B cell (primary cell): ENCODE measurements at regions not wholly inside any gene's neighbourhood (a gene's known extent, or its start where the extent isn't known, plus 50 kb on each side); places are given as distances from the start of the nearest gene placed in this dataset.

Experiments
- ATAC-seq: fragments of 200-7000 bp; cut with Tn5 transposase; one replicate; pipeline ENCODE4 v1.10.0; 2021; ENCODE audit warnings: low read depth, mild to moderate bottlenecking, moderate number of reproducible peaks, moderate library complexity
- CTCF ChIA-PET: fragments of 350-600 bp; sonication (Branson Sonifier 250); formaldehyde crosslinking; loops from one replicate; lab custom pipeline; 2021; ENCODE audit warnings: antibody characterized with exemption, inconsistent platforms; lab: Charles Lee
- POLR2A ChIA-PET: fragments of 350-600 bp; sonication (Branson Sonifier 250); formaldehyde crosslinking; loops from one replicate; lab custom pipeline; 2021; ENCODE audit warnings: antibody characterized with exemption; lab: Charles Lee
- DNase-seq: peaks from one replicate; pipeline ENCODE4 v3.0.0; 2013
- H2AFZ ChIP-seq: 2 replicates; pipeline ENCODE4 v1.6.1; 2012; ENCODE audit warnings: mild to moderate bottlenecking, low read depth, low read length; ENCODE audit not compliant: insufficient read depth, poor library complexity, severe bottlenecking
- H3K27ac ChIP-seq, 2 donors: 1 replicate in 1 of 2; 2 replicates in 1 of 2; pipeline ENCODE4 v1.5.1; 2012 to 2013; ENCODE audit warnings: low read length in 2 of 2, mild to moderate bottlenecking in 2 of 2, moderate library complexity in 1 of 2
- H3K27me3 ChIP-seq, 4 experiments: fragments of 200-600 bp in 1 of 4; sonication (generic) in 1 of 4; replicated peaks in 1 of 4; 1 replicate in 2 of 4; 2 replicates in 2 of 4; pipeline versions ENCODE4 v1.6.1 to v1.7.0; 2013 to 2016; ENCODE audit warnings: low read length in 3 of 4, mild to moderate bottlenecking in 2 of 4, mixed read lengths in 1 of 4, moderate library complexity in 1 of 4; ENCODE audit not compliant: insufficient read depth in 4 of 4, control insufficient read depth in 3 of 4; ENCODE audit errors: control extremely low read depth in 1 of 4
- H3K36me3 ChIP-seq, 2 experiments: replicated peaks in 1 of 2; 1 replicate in 1 of 2; 2 replicates in 1 of 2; pipeline versions ENCODE4 v1.6.1 to v1.7.1; 2013; ENCODE audit warnings: low read length in 1 of 2; ENCODE audit not compliant: insufficient read depth in 2 of 2, control insufficient read depth in 1 of 2; ENCODE audit errors: control extremely low read depth in 1 of 2, extremely low read depth in 1 of 2
- H3K4me1 ChIP-seq, 2 donors: fragments of 200-600 bp in 1 of 2; sonication (generic) in 1 of 2; 1 replicate in 1 of 2; 2 replicates in 1 of 2; pipeline versions ENCODE4 v1.5.1 to v1.6.1; 2013 to 2017; ENCODE audit warnings: low read length in 2 of 2; ENCODE audit not compliant: control insufficient read depth in 2 of 2, insufficient read depth in 2 of 2
- H3K4me2 ChIP-seq: replicated peaks from 2 replicates; pipeline ENCODE3; 2012; ENCODE audit warnings: mild to moderate bottlenecking, low read depth, low read length; ENCODE audit not compliant: poor library complexity, severe bottlenecking
- H3K4me3 ChIP-seq, 5 experiments: fragments of 200-600 bp in 1 of 5; sonication (generic) in 1 of 5; 1 replicate in 3 of 5; 2 replicates in 2 of 5; pipeline versions ENCODE4 v1.5.1 to v1.7.0; 2011 to 2016; ENCODE audit warnings: low read length in 4 of 5, mild to moderate bottlenecking in 4 of 5, low read depth in 2 of 5, control low read depth in 1 of 5, moderate library complexity in 1 of 5; ENCODE audit not compliant: insufficient read depth in 1 of 5; ENCODE audit errors: control extremely low read depth in 1 of 5, extremely low read depth in 1 of 5
- H3K79me2 ChIP-seq: fragments of 200-600 bp; sonication (generic); one replicate; pipeline ENCODE4 v1.6.0; 2016; ENCODE audit warnings: low read length; ENCODE audit not compliant: control insufficient read depth, insufficient read depth
- H3K9ac ChIP-seq: fragments of 200-600 bp; sonication (generic); 2 replicates; pipeline ENCODE4 v1.6.1; 2017; ENCODE audit warnings: mild to moderate bottlenecking, low read length, moderate library complexity
- H3K9me3 ChIP-seq, 3 donors: one replicate each; pipeline versions ENCODE4 v1.6.1 to v1.7.1; 2013; ENCODE audit warnings: low read length in 2 of 3; ENCODE audit not compliant: control insufficient read depth in 2 of 3, insufficient read depth in 1 of 3; ENCODE audit errors: control extremely low read depth in 1 of 3
- H4K20me1 ChIP-seq: 2 replicates; pipeline ENCODE4 v1.6.0; 2012; ENCODE audit warnings: mild to moderate bottlenecking, low read length; ENCODE audit not compliant: insufficient read depth, control insufficient read depth, poor library complexity, severe bottlenecking
- H3K27ac Mint-ChIP-seq: one replicate; pipeline ENCODE4 v1.8.0; 2021; ENCODE audit warnings: mixed read lengths
- H3K27me3 Mint-ChIP-seq: one replicate; pipeline ENCODE4 v1.8.0; 2021; ENCODE audit warnings: mixed read lengths
- H3K4me1 Mint-ChIP-seq: one replicate; pipeline ENCODE4 v1.8.0; 2021; ENCODE audit warnings: mixed read lengths
- H3K4me3 Mint-ChIP-seq: one replicate; pipeline ENCODE4 v1.8.0; 2021; ENCODE audit warnings: mixed read lengths
- H3K9me3 Mint-ChIP-seq: one replicate; pipeline ENCODE4 v1.8.0; 2022; ENCODE audit warnings: mixed read lengths; ENCODE audit not compliant: insufficient read depth
- EZH2 ChIP-seq: IDR thresholded peaks from 2 replicates; pipeline ENCODE4 v1.6.1; 2012; ENCODE audit warnings: borderline replicate concordance, low read depth, mild to moderate bottlenecking, moderate library complexity, low read length; ENCODE audit not compliant: insufficient read depth, poor library complexity, severe bottlenecking
- WGBS: methylation state at CpG from one replicate; pipeline ENCODE4 v1.1.5; 2013; ENCODE audit warnings: missing lambda C conversion rate; ENCODE audit not compliant: insufficient coverage; 5-methylcytosine and 5-hydroxymethylcytosine counted together
- intact Hi-C: fragments of 100-400 bp; cut with micrococcal nuclease; formaldehyde crosslinking; loops from one replicate; pipeline ENCODE4 v1.10.0; 2022
- TF ChIP-seq, protein P1 (sequence below): fragments of 200-600 bp; IDR thresholded peaks from one replicate; pipeline ENCODE4 v1.8.0; 2022; ENCODE audit warnings: antibody characterized with exemption, mild to moderate bottlenecking

DNA sequence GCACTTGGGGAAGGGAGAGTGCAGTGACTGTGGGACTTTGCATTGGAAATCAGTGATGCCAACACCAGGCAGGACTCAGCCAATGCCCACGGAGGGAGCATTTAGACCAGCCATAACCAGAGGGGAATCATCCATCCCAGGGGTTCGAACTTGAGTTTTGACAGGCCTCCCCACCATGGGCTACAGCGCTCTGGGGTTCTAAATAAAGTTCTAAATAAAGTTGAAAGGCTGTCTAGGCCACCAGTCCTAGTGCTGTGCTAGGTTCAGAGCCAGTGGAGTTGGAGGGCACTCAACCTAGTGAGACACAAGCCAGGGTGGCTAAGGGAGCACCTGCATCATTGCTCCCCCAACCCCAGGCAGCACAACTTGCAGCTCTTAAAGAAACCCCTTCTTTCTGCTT, 82.0 kb upstream of the SLC38A4 start:
- Histone ChIP-seq H4K20me1 (no peaks in the 10 kb centered on the region), H3K79me2 (no peaks in the 10 kb centered on the region), H3K4me3 (no peak overlapping the region), H3K9me3 (peaks cover 2 to 4% (median 3%) of the 10 kb centered on the region in 3 donors), H3K4me2 (no peak overlapping the region), H3K4me1 (no peaks in the 10 kb centered on the region), H3K9ac (no peak overlapping the region), H3K27me3 (peaks cover 0 to 6% (median 0%) of the 10 kb centered on the region in 4 experiments), H3K27ac (no peak overlapping the region), H3K36me3 (no peaks in the 10 kb centered on the region), H2AFZ (no peak overlapping the region)
- TF ChIP-seq, protein P1, sequence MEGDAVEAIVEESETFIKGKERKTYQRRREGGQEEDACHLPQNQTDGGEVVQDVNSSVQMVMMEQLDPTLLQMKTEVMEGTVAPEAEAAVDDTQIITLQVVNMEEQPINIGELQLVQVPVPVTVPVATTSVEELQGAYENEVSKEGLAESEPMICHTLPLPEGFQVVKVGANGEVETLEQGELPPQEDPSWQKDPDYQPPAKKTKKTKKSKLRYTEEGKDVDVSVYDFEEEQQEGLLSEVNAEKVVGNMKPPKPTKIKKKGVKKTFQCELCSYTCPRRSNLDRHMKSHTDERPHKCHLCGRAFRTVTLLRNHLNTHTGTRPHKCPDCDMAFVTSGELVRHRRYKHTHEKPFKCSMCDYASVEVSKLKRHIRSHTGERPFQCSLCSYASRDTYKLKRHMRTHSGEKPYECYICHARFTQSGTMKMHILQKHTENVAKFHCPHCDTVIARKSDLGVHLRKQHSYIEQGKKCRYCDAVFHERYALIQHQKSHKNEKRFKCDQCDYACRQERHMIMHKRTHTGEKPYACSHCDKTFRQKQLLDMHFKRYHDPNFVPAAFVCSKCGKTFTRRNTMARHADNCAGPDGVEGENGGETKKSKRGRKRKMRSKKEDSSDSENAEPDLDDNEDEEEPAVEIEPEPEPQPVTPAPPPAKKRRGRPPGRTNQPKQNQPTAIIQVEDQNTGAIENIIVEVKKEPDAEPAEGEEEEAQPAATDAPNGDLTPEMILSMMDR: no peak
- no peak for TF ChIP-seq EZH2
- intact Hi-C loops: no loop called here
- Mint-ChIP-seq H3K9me3 (peaks cover 7% of the 10 kb centered on the region), H3K27ac (no peak overlapping the region), H3K4me3 (no peak overlapping the region), H3K4me1 (no peaks in the 10 kb centered on the region), H3K27me3 (peaks cover 22% of the 10 kb centered on the region)
- ATAC-seq: no peak
- ChIA-PET CTCF (no interaction called here), POLR2A (no interaction called here)
- DNase-seq: no peak
- WGBS: 90% methylated on average over 2 of the region's 3 CpGs

DNA sequence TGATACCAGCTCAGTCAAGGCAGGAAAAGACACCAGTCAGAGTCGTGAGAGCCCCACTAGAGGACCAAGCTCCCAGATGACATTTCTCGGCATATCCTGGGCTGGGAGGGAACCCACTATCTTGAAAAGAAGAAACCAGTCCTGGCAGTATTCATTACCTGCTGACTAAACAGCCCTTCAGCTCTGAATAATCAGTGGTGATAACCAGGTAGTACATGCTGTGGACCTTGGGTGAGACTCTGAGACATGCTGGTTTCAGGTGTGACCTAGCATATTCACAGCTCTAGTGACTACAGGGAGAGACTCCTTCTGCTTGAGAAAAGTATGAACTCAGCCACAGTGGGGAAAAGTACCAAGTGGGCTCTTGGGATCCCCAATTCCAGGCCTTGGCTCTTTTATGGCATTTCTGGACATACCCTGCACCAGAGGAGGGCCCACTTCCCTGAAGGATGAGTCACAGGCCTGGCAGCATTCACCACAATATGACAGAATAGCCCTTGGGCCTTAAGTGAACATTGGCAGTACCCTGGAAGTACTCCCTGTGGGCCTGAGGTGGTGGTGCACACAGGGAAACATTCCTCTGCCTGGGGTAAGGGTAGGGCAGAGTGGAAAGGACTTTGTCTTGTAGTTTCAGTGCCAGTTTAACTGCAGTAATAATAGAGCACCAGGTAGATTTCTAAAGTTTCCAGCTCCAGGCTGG, 82.6 kb upstream of the SLC38A4 start:
- Mint-ChIP-seq H3K27ac (no peak overlapping the region), H3K4me3 (no peak overlapping the region), H3K4me1 (no peaks in the 10 kb centered on the region), H3K27me3 (peaks cover 19% of the 10 kb centered on the region), H3K9me3 (peaks cover 7% of the 10 kb centered on the region)
- Histone ChIP-seq H3K4me3 (no peak overlapping the region), H2AFZ (no peak overlapping the region), H4K20me1 (no peaks in the 10 kb centered on the region), H3K4me1 (no peaks in the 10 kb centered on the region), H3K4me2 (no peak overlapping the region), H3K27ac (no peak overlapping the region), H3K36me3 (no peaks in the 10 kb centered on the region), H3K9me3 (peaks cover 2 to 4% (median 3%) of the 10 kb centered on the region in 3 donors), H3K9ac (no peak overlapping the region), H3K79me2 (no peaks in the 10 kb centered on the region), H3K27me3 (peaks cover 0 to 6% (median 0%) of the 10 kb centered on the region in 4 experiments)
- DNase-seq: no peak
- intact Hi-C loops: no loop called here
- ChIA-PET CTCF (no interaction called here), POLR2A (no interaction called here)
- TF ChIP-seq, protein P1: no peak
- no peak for TF ChIP-seq EZH2
- no peak for ATAC-seq
- WGBS: 100% methylated on average over 1 of the region's 2 CpGs
